Liver (tissue), 7 donors: ENCODE measurements at regions not wholly inside any gene's neighbourhood (a gene's known extent, or its start where the extent isn't known, plus 50 kb on each side); places are given as distances from the start of the nearest gene placed in this dataset.

Source experiments
- DNase-seq: peaks from one replicate; pipeline ENCODE4 v3.0.0-alpha.2; 2017; ENCODE audit warnings: low spot score
- H3K27ac ChIP-seq, 2 donors: one replicate each; pipeline ENCODE4 v1.7.0; 2013; ENCODE audit warnings: inconsistent platforms in 2 of 2, low read length in 2 of 2, control low read depth in 1 of 2, low read depth in 1 of 2, mild to moderate bottlenecking in 1 of 2
- H3K27me3 ChIP-seq, 4 donors: one replicate each; pipeline versions ENCODE4 v1.6.1 to v1.7.0; 2013; ENCODE audit warnings: low read length in 3 of 4, inconsistent platforms in 1 of 4, mild to moderate bottlenecking in 1 of 4, moderate library complexity in 1 of 4; ENCODE audit not compliant: control insufficient read depth in 4 of 4, insufficient read depth in 4 of 4
- H3K36me3 ChIP-seq, 4 donors: one replicate each; pipeline versions ENCODE4 v1.6.1 to v1.7.0; 2013; ENCODE audit warnings: low read length in 3 of 4, mild to moderate bottlenecking in 3 of 4, low read depth in 1 of 4, moderate library complexity in 1 of 4; ENCODE audit not compliant: control insufficient read depth in 4 of 4, insufficient read depth in 3 of 4
- H3K4me1 ChIP-seq, 4 donors: one replicate each; pipeline versions ENCODE4 v1.6.1 to v1.7.0; 2013; ENCODE audit warnings: low read length in 3 of 4, mild to moderate bottlenecking in 3 of 4, moderate library complexity in 1 of 4; ENCODE audit not compliant: control insufficient read depth in 4 of 4, insufficient read depth in 4 of 4
- H3K4me3 ChIP-seq, 3 donors: one replicate each; pipeline versions ENCODE4 v1.6.1 to v1.7.0; 2013; ENCODE audit warnings: low read length in 3 of 3, control low read depth in 1 of 3, low read depth in 1 of 3, mild to moderate bottlenecking in 1 of 3
- H3K9ac ChIP-seq, 2 donors: one replicate each; pipeline ENCODE4 v1.7.0; 2013; ENCODE audit warnings: low read length in 2 of 2, mild to moderate bottlenecking in 2 of 2, moderate library complexity in 2 of 2, control low read depth in 1 of 2, low read depth in 1 of 2
- H3K9me3 ChIP-seq, 4 donors: one replicate each; pipeline versions ENCODE4 v1.6.1 to v1.7.0; 2013; ENCODE audit warnings: low read length in 3 of 4; ENCODE audit not compliant: control insufficient read depth in 4 of 4
- ATF3 ChIP-seq: IDR thresholded peaks from 2 replicates; pipeline ENCODE4 v1.6.1; 2016; ENCODE audit warnings: antibody characterized with exemption
- EGR1 ChIP-seq, 2 donors: IDR thresholded peaks; 2 replicates each; pipeline ENCODE4 v1.6.1; 2016 to 2018; ENCODE audit warnings: antibody characterized with exemption in 2 of 2, low read depth in 2 of 2
- FOXA1 ChIP-seq: IDR thresholded peaks from 2 replicates; pipeline ENCODE4 v1.6.1; 2016; ENCODE audit warnings: antibody characterized with exemption
- FOXA2 ChIP-seq: IDR thresholded peaks from 2 replicates; pipeline ENCODE4 v1.6.1; 2016; ENCODE audit warnings: antibody characterized with exemption
- GABPA ChIP-seq, 2 donors: IDR thresholded peaks in 1 of 2; conservative IDR thresholded peaks in 1 of 2; 2 replicates each; pipeline ENCODE4 v1.6.1; 2016; ENCODE audit warnings: antibody characterized with exemption in 2 of 2, mild to moderate bottlenecking in 1 of 2, moderate library complexity in 1 of 2
- HNF4A ChIP-seq, 2 donors: conservative IDR thresholded peaks; 2 replicates each; pipeline ENCODE4 v1.6.1; 2016; ENCODE audit warnings: antibody characterized with exemption in 2 of 2, mild to moderate bottlenecking in 2 of 2
- HNF4G ChIP-seq: IDR thresholded peaks from 2 replicates; pipeline ENCODE4 v1.6.1; 2016; ENCODE audit warnings: antibody characterized with exemption
- JUND ChIP-seq, 2 donors: IDR thresholded peaks; 2 replicates each; pipeline ENCODE4 v1.6.1; 2016; ENCODE audit warnings: antibody characterized with exemption in 2 of 2
- MAX ChIP-seq: IDR thresholded peaks from 2 replicates; pipeline ENCODE4 v1.6.1; 2016; ENCODE audit warnings: antibody characterized with exemption
- NR2F2 ChIP-seq: IDR thresholded peaks from 2 replicates; pipeline ENCODE4 v1.6.1; 2016; ENCODE audit warnings: antibody characterized with exemption
- RAD21 ChIP-seq, 2 donors: IDR thresholded peaks; 2 replicates each; pipeline ENCODE4 v1.6.1; 2016; ENCODE audit warnings: antibody characterized with exemption in 2 of 2, mild to moderate bottlenecking in 2 of 2
- RXRA ChIP-seq, 2 donors: IDR thresholded peaks; 2 replicates each; pipeline ENCODE4 v1.6.1; 2017 to 2018; ENCODE audit warnings: antibody characterized with exemption in 2 of 2, mild to moderate bottlenecking in 1 of 2
- SP1 ChIP-seq: IDR thresholded peaks from 2 replicates; pipeline ENCODE4 v1.6.1; 2018; ENCODE audit warnings: antibody characterized with exemption, mild to moderate bottlenecking
- TAF1 ChIP-seq: conservative IDR thresholded peaks from 2 replicates; pipeline ENCODE4 v1.6.1; 2016; ENCODE audit warnings: antibody characterized with exemption, mild to moderate bottlenecking
- YY1 ChIP-seq: IDR thresholded peaks from 2 replicates; pipeline ENCODE4 v1.6.1; 2016; ENCODE audit warnings: antibody characterized with exemption, mild to moderate bottlenecking
- ZBTB33 ChIP-seq: IDR thresholded peaks from 2 replicates; pipeline ENCODE4 v1.6.1; 2016; ENCODE audit warnings: antibody characterized with exemption
- WGBS: extraction: QIAGEN DNeasy Blood & Tissue Kit; methylation state at CpG from one replicate; pipeline ENCODE4 v1.1.7; 2013; 5-methylcytosine and 5-hydroxymethylcytosine counted together
- donor health status: healthy.
- donor health status: healthy.
- donor health status: healthy.
- donor health status: healthy.

GRCh38 chr14:101207897-101208296 lies 304.4 kb upstream of the RTL1 start (continued):
- no peak for TF ChIP-seq ATF3
- no peak for TF ChIP-seq FOXA2
- TF ChIP-seq FOXA1, result no peak
- TF ChIP-seq EGR1 (IDR thresholded peaks at IDR 0.05; ENCODE audit: low read depth in 2 of 2), result no peak
- TF ChIP-seq NR2F2, result no peak

GRCh38 chr14:101209594-101209993 lies 306.1 kb upstream of the RTL1 start:
- Histone ChIP-seq H3K4me1 (no peaks in the 10 kb centered on the region), H3K27ac (no peak overlapping the region), H3K9ac (no peak overlapping the region), H3K9me3 (peaks cover 2 to 19% (median 10%) of the 10 kb centered on the region in 4 donors), H3K4me3 (no peak overlapping the region), H3K27me3 (no peaks in the 10 kb centered on the region), H3K36me3 (no peaks in the 10 kb centered on the region)
- TF ChIP-seq HNF4A (conservative IDR thresholded peaks at IDR 0.05) (no peak), MAX (no peak), SP1 (no peak), FOXA1 (no peak), FOXA2 (no peak), TAF1 (no peak), NR2F2 (no peak), ZBTB33 (no peak), GABPA (IDR thresholded peaks at IDR 0.05 in 1 of 2, conservative IDR thresholded peaks at IDR 0.05 in 1 of 2) (no peak), JUND (IDR thresholded peaks at IDR 0.05) (no peak), HNF4G (no peak), RAD21 (IDR thresholded peaks at IDR 0.05) (no peak), YY1 (no peak), ATF3 (no peak)
- no peak for DNase-seq
- 75% methylated on average over 2 of the region's 2 CpGs for WGBS

- no peak overlapping the region for H3K27ac ChIP-seq
- peaks cover 0 to 4% (median 2%) of the 10 kb centered on the region in 4 donors for H3K9me3 ChIP-seq
- DNase-seq, result peak; percentile 23
- H3K4me3 ChIP-seq, result no peak overlapping the region
- 92% methylated on average over 5 of the region's 5 CpGs for WGBS
- peaks cover 4 to 13% (median 8%) of the 10 kb centered on the region in 4 donors for H3K4me1 ChIP-seq
- H3K9ac ChIP-seq, result no peak overlapping the region
- H3K27me3 ChIP-seq, result no peaks in the 10 kb centered on the region
- no peak for TF ChIP-seq HNF4G
- TF ChIP-seq RXRA (IDR thresholded peaks at IDR 0.05), result no peak
- TF ChIP-seq RAD21 (IDR thresholded peaks at IDR 0.05), result no peak
- no peaks in the 10 kb centered on the region for H3K36me3 ChIP-seq
These were observed 311.7 kb upstream of the RTL1 start for GRCh38 chr14:101215266-101215665.

- no peak overlapping the region for H3K4me3 ChIP-seq
- peak; percentile 32 for DNase-seq
- H3K9me3 ChIP-seq, result no peaks in the 10 kb centered on the region
- no peaks in the 10 kb centered on the region for H3K27me3 ChIP-seq
- peaks cover 4 to 13% (median 8%) of the 10 kb centered on the region in 4 donors for H3K4me1 ChIP-seq
- 82% methylated on average over 12 of the region's 12 CpGs for WGBS
- H3K9ac ChIP-seq, result no peak overlapping the region
- no peaks in the 10 kb centered on the region for H3K36me3 ChIP-seq
- no peak overlapping the region for H3K27ac ChIP-seq
- no peak for TF ChIP-seq RAD21 (IDR thresholded peaks at IDR 0.05)
- TF ChIP-seq MAX, result no peak
- TF ChIP-seq ATF3, result no peak
- no peak for TF ChIP-seq NR2F2
- no peak for TF ChIP-seq SP1
- no peak for TF ChIP-seq FOXA1
- TF ChIP-seq FOXA2, result no peak
- TF ChIP-seq TAF1, result no peak
- no peak for TF ChIP-seq HNF4A (conservative IDR thresholded peaks at IDR 0.05)
- TF ChIP-seq ZBTB33, result no peak
- no peak for TF ChIP-seq YY1
These were observed 312.4 kb upstream of the RTL1 start for GRCh38 chr14:101215927-101216326.
